Type B pancreatic cell (in vitro differentiated cells): ENCODE measurements at regions not wholly inside any gene's neighbourhood (a gene's known extent, or its start where the extent isn't known, plus 50 kb on each side); places are given as distances from the start of the nearest gene placed in this dataset.

Source experiments
- DNase-seq: peaks from one replicate; pipeline ENCODE4 v3.0.0; 2021; ENCODE audit warnings: mixed read lengths; ENCODE audit not compliant: unreplicated experiment; ENCODE audit errors: extremely low spot score
- H3K27ac Mint-ChIP-seq: 2 replicates; pipeline ENCODE4 v1.8.0; 2021; ENCODE audit warnings: mild to moderate bottlenecking, mixed read lengths
- H3K27me3 Mint-ChIP-seq: 2 replicates; pipeline ENCODE4 v1.8.0; 2021; ENCODE audit warnings: mixed read lengths
- H3K36me3 Mint-ChIP-seq: 2 replicates; pipeline ENCODE4 v1.8.0; 2021; ENCODE audit warnings: mixed read lengths
- H3K4me1 Mint-ChIP-seq: one replicate; pipeline ENCODE4 v1.8.0; 2021; ENCODE audit warnings: mixed read lengths; ENCODE audit not compliant: unreplicated experiment
- H3K4me3 Mint-ChIP-seq: 2 replicates; pipeline ENCODE4 v1.8.0; 2021; ENCODE audit warnings: mild to moderate bottlenecking, mixed read lengths
- H3K9me3 Mint-ChIP-seq: 2 replicates; pipeline ENCODE4 v1.8.0; 2021; ENCODE audit warnings: mixed read lengths
- CTCF ChIP-seq: fragments of 200-600 bp; sonication (generic); conservative IDR thresholded peaks from 2 replicates; pipeline ENCODE4 v1.5.0; 2021; ENCODE audit warnings: antibody characterized with exemption, mild to moderate bottlenecking

GRCh38 chr2:60334610-60335009 is 218.8 kb downstream of the BCL11A start:
- no peak for TF ChIP-seq CTCF
- Mint-ChIP-seq H3K27me3 (peaks cover 4% of the 10 kb centered on the region), H3K36me3 (no peaks in the 10 kb centered on the region), H3K27ac (no peak overlapping the region), H3K9me3 (peaks cover 4% of the 10 kb centered on the region), H3K4me3 (no peak overlapping the region), H3K4me1 (peaks cover 20% of the 10 kb centered on the region)
- no peak for DNase-seq

- no peaks in the 10 kb centered on the region for H3K9me3 Mint-ChIP-seq
- TF ChIP-seq CTCF, result no peak
- H3K4me3 Mint-ChIP-seq, result no peak overlapping the region
- no peaks in the 10 kb centered on the region for H3K36me3 Mint-ChIP-seq
- no peaks in the 10 kb centered on the region for H3K27me3 Mint-ChIP-seq
- no peak for DNase-seq
- no peak overlapping the region for H3K27ac Mint-ChIP-seq
- peaks cover 20% of the 10 kb centered on the region for H3K4me1 Mint-ChIP-seq
These were observed 220.2 kb downstream of the BCL11A start for GRCh38 chr2:60333264-60333663.

- no peak for DNase-seq
- Mint-ChIP-seq H3K9me3 (no peaks in the 10 kb centered on the region), H3K27ac (no peak overlapping the region), H3K36me3 (peaks cover 3% of the 10 kb centered on the region), H3K4me1 (peaks cover 14% of the 10 kb centered on the region), H3K27me3 (no peaks in the 10 kb centered on the region), H3K4me3 (no peak overlapping the region)
- TF ChIP-seq CTCF, result no peak
These were observed 222.2 kb downstream of the BCL11A start for GRCh38 chr2:60331115-60331809.

- no peaks in the 10 kb centered on the region for H3K27me3 Mint-ChIP-seq
- H3K36me3 Mint-ChIP-seq, result peaks cover 4% of the 10 kb centered on the region
- no peak overlapping the region for H3K4me3 Mint-ChIP-seq
- no peaks in the 10 kb centered on the region for H3K9me3 Mint-ChIP-seq
- no peak overlapping the region for H3K27ac Mint-ChIP-seq
- H3K4me1 Mint-ChIP-seq, result peaks cover 4% of the 10 kb centered on the region
- no peak for TF ChIP-seq CTCF
- no peak for DNase-seq
These were observed 224.2 kb downstream of the BCL11A start for GRCh38 chr2:60329225-60329624.

- no peak for TF ChIP-seq CTCF
- no peak overlapping the region for H3K27ac Mint-ChIP-seq
- H3K9me3 Mint-ChIP-seq, result no peaks in the 10 kb centered on the region
- no peak for DNase-seq
- H3K36me3 Mint-ChIP-seq, result peaks cover 4% of the 10 kb centered on the region
- H3K4me1 Mint-ChIP-seq, result peaks cover 26% of the 10 kb centered on the region
- H3K4me3 Mint-ChIP-seq, result no peak overlapping the region
- peaks cover 3% of the 10 kb centered on the region for H3K27me3 Mint-ChIP-seq
These were observed 228.9 kb downstream of the BCL11A start for GRCh38 chr2:60324536-60324935.
